A673 (cell line): ENCODE measurements at regions not wholly inside any gene's neighbourhood (a gene's known extent, or its start where the extent isn't known, plus 50 kb on each side); places are given as distances from the start of the nearest gene placed in this dataset.

ENCODE experiments used
- BruUV-seq: library from RNA; stranded (reverse); fragments of 400-500 nt; replicated peaks from 2 replicates; lab custom pipeline; 2021; lab: Mats Ljungman, UMichigan
- CTCF ChIA-PET: fragments of 300-600 bp; sonication (Branson Sonifier 250); formaldehyde crosslinking; loops from one replicate; lab custom pipeline; 2022; ENCODE audit warnings: antibody characterized with exemption; lab: Charles Lee
- POLR2A ChIA-PET: fragments of 300-600 bp; sonication (Branson Sonifier 250); formaldehyde crosslinking; loops from one replicate; lab custom pipeline; 2022; ENCODE audit warnings: antibody characterized with exemption; ENCODE audit not compliant: low non-redundant PET; lab: Charles Lee
- DNase-seq: peaks from one replicate; pipeline ENCODE4 v3.0.0-alpha.2; 2015; ENCODE audit warnings: low spot score
- H3K27ac ChIP-seq: fragments of 200-600 bp; sonication (generic); 2 replicates; pipeline ENCODE4 v1.5.1; 2016; ENCODE audit warnings: mixed run types, low read depth, mild to moderate bottlenecking, mixed read lengths, antibody characterized with exemption, low read length; ENCODE audit not compliant: poor library complexity, severe bottlenecking
- H3K27me3 ChIP-seq: fragments of 200-600 bp; sonication (generic); replicated peaks from 2 replicates; pipeline ENCODE4 v1.6.1; 2017; ENCODE audit warnings: mixed run types, low read depth, mild to moderate bottlenecking, mixed read lengths, antibody characterized with exemption, low read length; ENCODE audit not compliant: insufficient read depth, poor library complexity
- H3K36me3 ChIP-seq: fragments of 200-600 bp; sonication (generic); 2 replicates; pipeline ENCODE4 v1.6.1; 2016; ENCODE audit warnings: mixed run types, mild to moderate bottlenecking, mixed read lengths, antibody characterized with exemption, low read length; ENCODE audit not compliant: insufficient read depth, poor library complexity, severe bottlenecking
- H3K4me1 ChIP-seq: fragments of 200-600 bp; sonication (generic); 2 replicates; pipeline ENCODE4 v1.6.1; 2017; ENCODE audit warnings: mixed run types, mild to moderate bottlenecking, mixed read lengths, antibody characterized with exemption, low read length; ENCODE audit not compliant: insufficient read depth, poor library complexity, severe bottlenecking
- H3K4me3 ChIP-seq: fragments of 200-600 bp; sonication (generic); 2 replicates; pipeline ENCODE4 v1.5.1; 2016; ENCODE audit warnings: low read depth, mixed run types, mild to moderate bottlenecking, mixed read lengths, low read length; ENCODE audit not compliant: poor library complexity, severe bottlenecking
- H3K9me3 ChIP-seq: fragments of 200-600 bp; sonication (generic); 2 replicates; pipeline ENCODE4 v1.6.1; 2016; ENCODE audit warnings: mixed run types, low read depth, mild to moderate bottlenecking, mixed read lengths, antibody characterized with exemption, low read length; ENCODE audit not compliant: poor library complexity, severe bottlenecking
- EZH2 ChIP-seq: fragments of 200-600 bp; sonication (generic); IDR thresholded peaks from 2 replicates; pipeline ENCODE4 v1.6.1; 2017; ENCODE audit warnings: borderline replicate concordance, low read depth, mild to moderate bottlenecking, mixed read lengths, antibody characterized with exemption, low read length; ENCODE audit not compliant: poor library complexity, severe bottlenecking
- intact Hi-C: fragments of 100-400 bp; cut with micrococcal nuclease; formaldehyde crosslinking; loops from one replicate; pipeline ENCODE4 v1.10.0; 2022; ENCODE audit not compliant: unreplicated experiment
- TF ChIP-seq, protein P1 (sequence below): fragments of 300-800, 200-600 bp; sonication (generic); conservative IDR thresholded peaks from 2 replicates; pipeline ENCODE4 v1.5.1; 2017; ENCODE audit warnings: low read depth, mild to moderate bottlenecking, antibody characterized with exemption, low read length, moderate library complexity, mixed read lengths

DNA sequence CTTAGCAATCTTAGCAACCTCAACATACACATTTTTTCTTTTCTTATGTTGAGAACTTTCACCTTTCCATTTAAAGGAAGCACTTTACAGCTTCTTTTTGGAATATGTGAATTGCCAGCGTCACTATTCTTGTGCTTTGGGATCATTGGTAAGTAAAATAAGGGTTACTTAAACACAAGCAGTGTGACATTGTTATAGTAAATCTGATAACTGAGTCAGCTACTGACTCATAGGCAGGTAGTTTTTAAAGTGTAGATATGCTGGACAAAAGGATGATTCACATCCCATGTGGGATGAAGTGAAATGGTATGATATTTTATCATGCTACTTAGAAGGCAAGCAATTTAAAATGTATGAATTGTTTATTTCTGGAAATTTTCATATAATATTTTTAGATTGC, 637.2 kb downstream of the DCDC2C start:
- CTCF ChIA-PET: no interaction called here
- H3K27me3 ChIP-seq: no peaks in the 10 kb centered on the region
- intact Hi-C loops: no loop called here
- DNase-seq: no peak
- POLR2A ChIA-PET: no interaction called here
- no peaks in the 10 kb centered on the region for H3K36me3 ChIP-seq
- H3K4me3 ChIP-seq: no peak overlapping the region
- TF ChIP-seq EZH2: no peak
- TF ChIP-seq, protein P1, sequence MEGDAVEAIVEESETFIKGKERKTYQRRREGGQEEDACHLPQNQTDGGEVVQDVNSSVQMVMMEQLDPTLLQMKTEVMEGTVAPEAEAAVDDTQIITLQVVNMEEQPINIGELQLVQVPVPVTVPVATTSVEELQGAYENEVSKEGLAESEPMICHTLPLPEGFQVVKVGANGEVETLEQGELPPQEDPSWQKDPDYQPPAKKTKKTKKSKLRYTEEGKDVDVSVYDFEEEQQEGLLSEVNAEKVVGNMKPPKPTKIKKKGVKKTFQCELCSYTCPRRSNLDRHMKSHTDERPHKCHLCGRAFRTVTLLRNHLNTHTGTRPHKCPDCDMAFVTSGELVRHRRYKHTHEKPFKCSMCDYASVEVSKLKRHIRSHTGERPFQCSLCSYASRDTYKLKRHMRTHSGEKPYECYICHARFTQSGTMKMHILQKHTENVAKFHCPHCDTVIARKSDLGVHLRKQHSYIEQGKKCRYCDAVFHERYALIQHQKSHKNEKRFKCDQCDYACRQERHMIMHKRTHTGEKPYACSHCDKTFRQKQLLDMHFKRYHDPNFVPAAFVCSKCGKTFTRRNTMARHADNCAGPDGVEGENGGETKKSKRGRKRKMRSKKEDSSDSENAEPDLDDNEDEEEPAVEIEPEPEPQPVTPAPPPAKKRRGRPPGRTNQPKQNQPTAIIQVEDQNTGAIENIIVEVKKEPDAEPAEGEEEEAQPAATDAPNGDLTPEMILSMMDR: no peak
- H3K27ac ChIP-seq: no peak overlapping the region
- H3K4me1 ChIP-seq: no peaks in the 10 kb centered on the region
- peaks cover 6% of the 10 kb centered on the region for H3K9me3 ChIP-seq
- BruUV-seq: no TSS peak

- no peak for DNase-seq
- intact Hi-C loops: no loop called here
- peaks cover 3% of the 10 kb centered on the region for H3K9me3 ChIP-seq
- H3K4me1 ChIP-seq: no peaks in the 10 kb centered on the region
- TF ChIP-seq EZH2: no peak
- TF ChIP-seq, protein P1: no peak
- H3K27ac ChIP-seq: no peak overlapping the region
- H3K36me3 ChIP-seq: no peaks in the 10 kb centered on the region
- ChIA-PET POLR2A (no interaction called here), CTCF (no interaction called here)
- no peaks in the 10 kb centered on the region for H3K27me3 ChIP-seq
- no peak overlapping the region for H3K4me3 ChIP-seq
- no TSS peak for BruUV-seq
These were observed 643.3 kb downstream of the DCDC2C start for GRCh38 chr2:4346628-4347027.

DNA sequence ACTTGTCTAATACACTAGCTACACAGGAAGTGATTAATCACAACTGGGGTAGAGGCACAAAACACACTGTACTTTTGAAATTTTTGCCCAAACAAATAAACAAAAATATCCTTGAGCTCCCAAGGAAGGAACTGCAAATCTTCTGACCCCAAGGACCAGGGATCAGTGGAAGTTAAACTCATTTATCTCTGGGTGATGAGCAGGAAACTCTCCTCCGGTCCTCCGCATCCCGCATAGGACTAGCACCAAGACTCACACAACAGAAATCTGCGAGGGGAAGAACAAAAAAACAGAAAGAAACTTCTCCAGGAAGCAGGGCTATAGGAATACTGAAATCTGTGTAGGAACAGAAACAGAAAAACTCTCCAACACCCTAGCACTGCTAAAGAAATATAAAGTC, 650.3 kb downstream of the DCDC2C start:
- no peak overlapping the region for H3K4me3 ChIP-seq
- H3K9me3 ChIP-seq: no peaks in the 10 kb centered on the region
- no peaks in the 10 kb centered on the region for H3K4me1 ChIP-seq
- ChIA-PET POLR2A (no interaction called here), CTCF (no interaction called here)
- intact Hi-C loops: no loop called here
- no peak overlapping the region for H3K27ac ChIP-seq
- no peak for DNase-seq
- no peak for TF ChIP-seq EZH2
- TF ChIP-seq, protein P1: no peak
- no peaks in the 10 kb centered on the region for H3K36me3 ChIP-seq
- no peaks in the 10 kb centered on the region for H3K27me3 ChIP-seq
- no TSS peak for BruUV-seq
